H9 (cell line): ENCODE measurements at regions not wholly inside any gene's neighbourhood (a gene's known extent, or its start where the extent isn't known, plus 50 kb on each side); places are given as distances from the start of the nearest gene placed in this dataset.

Experiments used
- DNase-seq: peaks from one replicate; pipeline ENCODE4 v3.0.0-alpha.2; 2017
- H2AFZ ChIP-seq: one replicate; pipeline ENCODE4 v1.6.1; 2013; ENCODE audit warnings: mild to moderate bottlenecking, low read length, control low read depth, moderate library complexity
- H2AK5ac ChIP-seq: 2 replicates; pipeline ENCODE4 v1.6.1; 2013; ENCODE audit warnings: low read length, control low read depth, mixed read lengths; ENCODE audit not compliant: insufficient read length
- H2BK120ac ChIP-seq: one replicate; pipeline ENCODE4 v1.6.1; 2013; ENCODE audit warnings: low read depth, mild to moderate bottlenecking, low read length, control low read depth, inconsistent platforms; ENCODE audit not compliant: poor library complexity, severe bottlenecking
- H2BK12ac ChIP-seq: 2 replicates; pipeline ENCODE4 v1.6.1; 2013; ENCODE audit warnings: low read length, control low read depth, mixed read lengths, low read depth; ENCODE audit not compliant: insufficient read length
- H2BK15ac ChIP-seq: 2 replicates; pipeline ENCODE4 v1.6.1; 2013; ENCODE audit warnings: low read depth, low read length, control low read depth
- H2BK20ac ChIP-seq: one replicate; pipeline ENCODE4 v1.6.1; 2013; ENCODE audit warnings: low read depth, mild to moderate bottlenecking, low read length, control low read depth, inconsistent platforms; ENCODE audit not compliant: poor library complexity, severe bottlenecking
- H2BK5ac ChIP-seq: 2 replicates; pipeline ENCODE4 v1.6.1; 2013; ENCODE audit warnings: low read length, control low read depth, mixed read lengths; ENCODE audit not compliant: insufficient read length
- H3K14ac ChIP-seq: 2 replicates; pipeline ENCODE4 v1.6.1; 2013; ENCODE audit warnings: low read length, control low read depth; ENCODE audit not compliant: insufficient read depth
- H3K18ac ChIP-seq: 2 replicates; pipeline ENCODE4 v1.6.1; 2013; ENCODE audit warnings: low read depth, mild to moderate bottlenecking, mixed read lengths, low read length, control low read depth; ENCODE audit not compliant: insufficient read length
- H3K23ac ChIP-seq: 2 replicates; pipeline ENCODE4 v1.6.1; 2013; ENCODE audit warnings: low read length, control low read depth, mixed read lengths, low read depth; ENCODE audit not compliant: insufficient read length
- H3K23me2 ChIP-seq: 2 replicates; pipeline ENCODE4 v1.6.1; 2013; ENCODE audit warnings: low read depth, mild to moderate bottlenecking, mixed read lengths, low read length, control low read depth; ENCODE audit not compliant: insufficient read length, poor library complexity, severe bottlenecking
- H3K27ac ChIP-seq: 2 replicates; pipeline ENCODE4 v1.5.1; 2013; ENCODE audit warnings: low read length, control low read depth, mixed read lengths, low read depth; ENCODE audit not compliant: insufficient read length
- H3K27me3 ChIP-seq: 2 replicates; pipeline ENCODE4 v1.6.1; 2013; ENCODE audit warnings: low read length, control low read depth, inconsistent platforms; ENCODE audit not compliant: insufficient read depth
- H3K4ac ChIP-seq: 2 replicates; pipeline ENCODE4 v1.6.1; 2013; ENCODE audit warnings: low read depth, mild to moderate bottlenecking, control low read depth, inconsistent platforms, low read length, moderate library complexity
- H3K4me1 ChIP-seq: 2 replicates; pipeline ENCODE4 v1.6.1; 2013; ENCODE audit warnings: low read length, control low read depth, inconsistent platforms; ENCODE audit not compliant: insufficient read depth
- H3K4me2 ChIP-seq: 2 replicates; pipeline ENCODE4 v1.6.1; 2013; ENCODE audit warnings: low read length, control low read depth, mixed read lengths; ENCODE audit not compliant: insufficient read length, insufficient read depth
- H3K56ac ChIP-seq: 2 replicates; pipeline ENCODE4 v1.6.1; 2013; ENCODE audit warnings: low read depth, mild to moderate bottlenecking, mixed read lengths, low read length, control low read depth; ENCODE audit not compliant: insufficient read length
- H3K79me1 ChIP-seq: 2 replicates; pipeline ENCODE4 v1.6.1; 2013; ENCODE audit warnings: low read depth, mild to moderate bottlenecking, moderate library complexity, low read length, control low read depth, inconsistent platforms; ENCODE audit not compliant: insufficient read depth, poor library complexity, severe bottlenecking
- H3K79me2 ChIP-seq: 2 replicates; pipeline ENCODE4 v1.6.1; 2013; ENCODE audit warnings: low read length, control low read depth, inconsistent platforms; ENCODE audit not compliant: insufficient read depth
- H3K9ac ChIP-seq: 2 replicates; pipeline ENCODE4 v1.6.1; 2013; ENCODE audit warnings: low read length, control low read depth, mixed read lengths; ENCODE audit not compliant: insufficient read length; ENCODE audit errors: extremely low read depth
- H3K9me3 ChIP-seq: one replicate; pipeline ENCODE4 v1.6.1; 2013; ENCODE audit warnings: low read depth, low read length, inconsistent platforms; ENCODE audit not compliant: control insufficient read depth
- H3T11ph ChIP-seq: one replicate; pipeline ENCODE4 v1.6.1; 2013; ENCODE audit warnings: mild to moderate bottlenecking, low read length, control low read depth, inconsistent platforms
- H4K20me1 ChIP-seq: one replicate; pipeline ENCODE4 v1.6.1; 2013; ENCODE audit not compliant: control insufficient read depth, insufficient read length, insufficient read depth
- H4K5ac ChIP-seq: 2 replicates; pipeline ENCODE4 v1.6.1; 2013; ENCODE audit warnings: low read depth, mild to moderate bottlenecking, mixed read lengths, low read length, control low read depth; ENCODE audit not compliant: insufficient read length
- H4K8ac ChIP-seq: replicated peaks from 2 replicates; pipeline ENCODE4 v1.6.1; 2013; ENCODE audit warnings: low read length, control low read depth, mixed read lengths, low read depth; ENCODE audit not compliant: insufficient read length
- H4K91ac ChIP-seq: 2 replicates; pipeline ENCODE4 v1.6.1; 2013; ENCODE audit warnings: low read depth, mild to moderate bottlenecking, moderate library complexity, mixed read lengths, low read length, control low read depth; ENCODE audit not compliant: insufficient read length
- H3K27ac Mint-ChIP-seq, 3 experiments: 2 replicates in 2 of 3; 3 replicates in 1 of 3; pipeline ENCODE4 v1.8.0; 2020 to 2021; ENCODE audit warnings: mixed read lengths in 3 of 3, mild to moderate bottlenecking in 1 of 3, moderate library complexity in 1 of 3
- H3K27me3 Mint-ChIP-seq: 2 replicates; pipeline ENCODE4 v1.8.0; 2021; ENCODE audit warnings: low read depth, mild to moderate bottlenecking, moderate library complexity, mixed read lengths
- H3K36me3 Mint-ChIP-seq, 3 experiments: 2 replicates in 2 of 3; 3 replicates in 1 of 3; pipeline ENCODE4 v1.8.0; 2020 to 2021; ENCODE audit warnings: low read depth in 3 of 3, mixed read lengths in 3 of 3; ENCODE audit not compliant: insufficient read depth in 1 of 3
- H3K4me1 Mint-ChIP-seq, 2 experiments: 2 replicates each; pipeline ENCODE4 v1.8.0; 2020; ENCODE audit warnings: mixed read lengths in 2 of 2
- H3K4me3 Mint-ChIP-seq, 2 experiments: 2 replicates in 1 of 2; 3 replicates in 1 of 2; pipeline ENCODE4 v1.8.0; 2020 to 2021; ENCODE audit warnings: mild to moderate bottlenecking in 2 of 2, mixed read lengths in 2 of 2, moderate library complexity in 1 of 2
- H3K9me3 Mint-ChIP-seq, 2 experiments: 2 replicates in 1 of 2; 3 replicates in 1 of 2; pipeline ENCODE4 v1.8.0; 2020; ENCODE audit warnings: mild to moderate bottlenecking in 2 of 2, mixed read lengths in 2 of 2, moderate library complexity in 1 of 2
- WGBS: extraction: QIAGEN DNeasy Blood & Tissue Kit; methylation state at CpG from one replicate; pipeline ENCODE4 v1.1.7; 2013; ENCODE audit warnings: missing lambda C conversion rate, low lambda C conversion rate, mixed read lengths; ENCODE audit not compliant: insufficient read length; ENCODE audit errors: extremely low coverage; 5-methylcytosine and 5-hydroxymethylcytosine counted together
- TF ChIP-seq, protein P1 (sequence below): fragments of 200-600 bp; sonication (generic); conservative IDR thresholded peaks from 3 replicates; pipeline ENCODE4 v1.8.0; 2021; ENCODE audit warnings: antibody characterized with exemption, mild to moderate bottlenecking

DNA sequence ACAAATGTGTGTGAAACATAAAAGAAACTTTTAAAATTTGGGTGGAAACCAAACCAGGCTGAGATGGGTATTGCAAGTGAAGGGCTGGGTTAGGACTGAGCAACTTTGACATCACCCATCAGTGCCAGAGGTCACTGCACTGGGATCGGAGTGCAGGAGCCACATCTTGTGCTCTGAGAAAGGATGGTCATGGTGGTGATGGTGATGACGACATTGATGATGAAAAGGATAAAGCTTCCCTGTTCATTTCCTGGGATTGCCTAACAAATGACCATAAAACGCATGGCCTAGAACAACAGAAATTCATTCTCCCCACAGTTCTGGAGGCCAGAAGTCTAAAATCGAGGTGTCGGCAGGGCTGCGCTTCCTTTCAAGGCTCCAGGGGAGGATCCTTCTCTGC, 324.0 kb downstream of the MAF start:
- H3K23me2 ChIP-seq = no peaks in the 10 kb centered on the region
- no peak overlapping the region for H3K27ac ChIP-seq
- no peaks in the 10 kb centered on the region for H3K79me2 ChIP-seq
- H2BK120ac ChIP-seq = no peak overlapping the region
- no peak overlapping the region for H3K4me2 ChIP-seq
- no peaks in the 10 kb centered on the region for H3K9me3 ChIP-seq
- no peak overlapping the region for H3K27ac Mint-ChIP-seq
- no CpG with 5 or more reads among the region's 6 CpGs for WGBS
- no peaks in the 10 kb centered on the region for H3K79me1 ChIP-seq
- peaks cover 13% of the 10 kb centered on the region for H3K27me3 Mint-ChIP-seq
- H2BK12ac ChIP-seq = no peak overlapping the region
- H4K5ac ChIP-seq = no peak overlapping the region
- no peak overlapping the region for H3K9ac ChIP-seq
- H3K36me3 Mint-ChIP-seq = no peaks in the 10 kb centered on the region
- H3K56ac ChIP-seq = no peak overlapping the region
- no peak overlapping the region for H3K4me3 Mint-ChIP-seq
- no peak overlapping the region for H3K14ac ChIP-seq
- H2BK5ac ChIP-seq = no peak overlapping the region
- no peak for DNase-seq
- H4K8ac ChIP-seq = no peak overlapping the region
- no peak overlapping the region for H3K4ac ChIP-seq
- H3K4me1 ChIP-seq = peaks cover 3% of the 10 kb centered on the region; the same call in 1 of the 2 replicates
- TF ChIP-seq, protein P1, sequence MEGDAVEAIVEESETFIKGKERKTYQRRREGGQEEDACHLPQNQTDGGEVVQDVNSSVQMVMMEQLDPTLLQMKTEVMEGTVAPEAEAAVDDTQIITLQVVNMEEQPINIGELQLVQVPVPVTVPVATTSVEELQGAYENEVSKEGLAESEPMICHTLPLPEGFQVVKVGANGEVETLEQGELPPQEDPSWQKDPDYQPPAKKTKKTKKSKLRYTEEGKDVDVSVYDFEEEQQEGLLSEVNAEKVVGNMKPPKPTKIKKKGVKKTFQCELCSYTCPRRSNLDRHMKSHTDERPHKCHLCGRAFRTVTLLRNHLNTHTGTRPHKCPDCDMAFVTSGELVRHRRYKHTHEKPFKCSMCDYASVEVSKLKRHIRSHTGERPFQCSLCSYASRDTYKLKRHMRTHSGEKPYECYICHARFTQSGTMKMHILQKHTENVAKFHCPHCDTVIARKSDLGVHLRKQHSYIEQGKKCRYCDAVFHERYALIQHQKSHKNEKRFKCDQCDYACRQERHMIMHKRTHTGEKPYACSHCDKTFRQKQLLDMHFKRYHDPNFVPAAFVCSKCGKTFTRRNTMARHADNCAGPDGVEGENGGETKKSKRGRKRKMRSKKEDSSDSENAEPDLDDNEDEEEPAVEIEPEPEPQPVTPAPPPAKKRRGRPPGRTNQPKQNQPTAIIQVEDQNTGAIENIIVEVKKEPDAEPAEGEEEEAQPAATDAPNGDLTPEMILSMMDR = no peak
- no peak overlapping the region for H2AFZ ChIP-seq
- 0 out of 5 replicates have a peak, but pooled peaks cover 0 to 2% of the 10 kb centered on the region in 2 experiments for H3K9me3 Mint-ChIP-seq
- no peak overlapping the region for H4K91ac ChIP-seq
- H4K20me1 ChIP-seq = no peaks in the 10 kb centered on the region
- H3T11ph ChIP-seq = no peak overlapping the region
- no peak overlapping the region for H2BK15ac ChIP-seq
- no peak overlapping the region for H2AK5ac ChIP-seq
- peaks cover 18 to 19% of the 10 kb centered on the region in 2 experiments for H3K4me1 Mint-ChIP-seq
- no peak overlapping the region for H2BK20ac ChIP-seq
- H3K23ac ChIP-seq = no peak overlapping the region
- no peak overlapping the region for H3K18ac ChIP-seq
- no peaks in the 10 kb centered on the region for H3K27me3 ChIP-seq
